Loucy (cell line): ENCODE measurements at regions not wholly inside any gene's neighbourhood (a gene's known extent, or its start where the extent isn't known, plus 50 kb on each side); places are given as distances from the start of the nearest gene placed in this dataset.

Experiments used
- CTCF ChIP-seq: fragments of 200-600 bp; sonication (generic); conservative IDR thresholded peaks from 2 replicates; pipeline ENCODE4 v1.5.1; 2014; ENCODE audit warnings: mild to moderate bottlenecking, antibody characterized with exemption, low read length
- EZH2phosphoT487 ChIP-seq: fragments of 200-600 bp; IDR thresholded peaks from 2 replicates; pipeline ENCODE4 v1.6.1; 2018; ENCODE audit warnings: antibody characterized with exemption, mild to moderate bottlenecking, moderate library complexity, borderline replicate concordance

GRCh38 chr2:240300261-240300821 is 135.1 kb upstream of the GPC1 start:
- TF ChIP-seq CTCF: no peak
- no peak for TF ChIP-seq EZH2phosphoT487
